ENCODE measurements at regions not wholly inside any gene's neighbourhood (a gene's known extent, or its start where the extent isn't known, plus 50 kb on each side); places are given as distances from the start of the nearest gene placed in this dataset.

DNA sequence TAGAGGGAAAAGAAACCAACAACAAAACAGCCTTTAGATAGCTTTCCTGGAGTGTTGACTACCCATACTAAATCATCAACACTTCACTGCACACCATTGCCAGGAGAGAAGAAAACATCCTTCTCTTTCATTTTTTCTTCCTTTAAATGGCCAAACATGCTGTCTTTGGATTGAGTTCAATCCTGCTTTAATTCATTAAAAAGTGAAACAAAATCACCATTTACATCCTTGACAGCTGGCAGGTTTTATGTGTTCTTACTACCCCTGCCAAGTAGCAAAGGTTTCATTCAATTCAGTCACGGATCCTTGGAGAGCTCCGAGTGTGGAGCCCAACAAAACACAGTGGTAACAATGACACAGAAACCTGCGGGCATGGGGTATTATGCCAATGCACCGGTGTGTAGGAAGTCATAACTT is 568.3 kb downstream of the ANKRD50 start:
- TF ChIP-seq EZH2 (IDR thresholded peaks at IDR 0.05; ENCODE audit: insufficient read depth, poor library complexity, severe bottlenecking), result no peak
- TF ChIP-seq EZH2phosphoT487 (IDR thresholded peaks at IDR 0.05; ENCODE audit: insufficient read depth, low read depth), result no peak
